Hepatocyte (in vitro differentiated cells): ENCODE measurements at regions not wholly inside any gene's neighbourhood (a gene's known extent, or its start where the extent isn't known, plus 50 kb on each side); places are given as distances from the start of the nearest gene placed in this dataset.

Experiments
- DNase-seq: peaks from one replicate; pipeline ENCODE4 v3.0.0-alpha.2; 2016; ENCODE audit warnings: low spot score
- H2AFZ ChIP-seq: fragments of 200-600 bp; sonication (generic); 2 replicates; pipeline ENCODE4 v1.6.0; 2016; ENCODE audit warnings: antibody characterized with exemption, mild to moderate bottlenecking
- H3K27ac ChIP-seq: fragments of 200-600 bp; sonication (generic); 2 replicates; pipeline ENCODE4 v1.5.1; 2016; ENCODE audit warnings: mild to moderate bottlenecking
- H3K27me3 ChIP-seq: fragments of 200-600 bp; sonication (generic); 2 replicates; pipeline ENCODE4 v1.6.1; 2016
- H3K36me3 ChIP-seq: fragments of 200-600 bp; sonication (generic); replicated peaks from 2 replicates; pipeline ENCODE4 v1.5.1; 2016; ENCODE audit warnings: low read depth; ENCODE audit not compliant: insufficient read depth
- H3K4me1 ChIP-seq: fragments of 200-600 bp; sonication (generic); 2 replicates; pipeline ENCODE4 v1.5.1; 2016; ENCODE audit warnings: mild to moderate bottlenecking, moderate library complexity; ENCODE audit not compliant: insufficient read depth
- H3K4me2 ChIP-seq: fragments of 200-600 bp; sonication (generic); 2 replicates; pipeline ENCODE4 v1.6.0; 2016
- H3K4me3 ChIP-seq: fragments of 200-600 bp; sonication (generic); 2 replicates; pipeline ENCODE4 v1.5.1; 2016; ENCODE audit warnings: mild to moderate bottlenecking
- H3K79me2 ChIP-seq: fragments of 200-600 bp; sonication (generic); 2 replicates; pipeline ENCODE4 v1.6.0; 2017; ENCODE audit warnings: mild to moderate bottlenecking
- H3K9me2 ChIP-seq: fragments of 200-600 bp; sonication (generic); replicated peaks from 2 replicates; pipeline ENCODE4 v1.6.0; 2017; ENCODE audit warnings: mild to moderate bottlenecking; ENCODE audit not compliant: insufficient read depth
- H3K9me3 ChIP-seq: fragments of 200-600 bp; sonication (generic); 2 replicates; pipeline ENCODE4 v1.5.1; 2016; ENCODE audit warnings: low read depth, mild to moderate bottlenecking
- H4K20me1 ChIP-seq: fragments of 200-600 bp; sonication (generic); 2 replicates; pipeline ENCODE4 v1.6.0; 2016; ENCODE audit warnings: mild to moderate bottlenecking; ENCODE audit not compliant: insufficient read depth, poor library complexity, severe bottlenecking
- CTCF ChIP-seq: fragments of 200-600 bp; sonication (generic); IDR thresholded peaks from 2 replicates; pipeline ENCODE4 v1.5.1; 2016; ENCODE audit warnings: antibody characterized with exemption, mild to moderate bottlenecking; ENCODE audit not compliant: poor library complexity
- EZH2 ChIP-seq: fragments of 200-600 bp; sonication (generic); IDR thresholded peaks from 2 replicates; pipeline ENCODE4 v1.6.1; 2016; ENCODE audit warnings: antibody characterized with exemption, mild to moderate bottlenecking, borderline replicate concordance
- EZH2phosphoT487 ChIP-seq: fragments of 200-600 bp; sonication (generic); IDR thresholded peaks from one replicate; pipeline ENCODE4 v1.6.1; 2018; ENCODE audit warnings: antibody characterized with exemption, mild to moderate bottlenecking, low read depth, moderate library complexity; ENCODE audit not compliant: unreplicated experiment, severe bottlenecking
- WGBS: methylation state at CpG from one replicate; pipeline ENCODE4 v1.1.6; 2016; ENCODE audit warnings: low lambda C conversion rate; ENCODE audit errors: missing lambda C conversion rate; 5-methylcytosine and 5-hydroxymethylcytosine counted together

DNA sequence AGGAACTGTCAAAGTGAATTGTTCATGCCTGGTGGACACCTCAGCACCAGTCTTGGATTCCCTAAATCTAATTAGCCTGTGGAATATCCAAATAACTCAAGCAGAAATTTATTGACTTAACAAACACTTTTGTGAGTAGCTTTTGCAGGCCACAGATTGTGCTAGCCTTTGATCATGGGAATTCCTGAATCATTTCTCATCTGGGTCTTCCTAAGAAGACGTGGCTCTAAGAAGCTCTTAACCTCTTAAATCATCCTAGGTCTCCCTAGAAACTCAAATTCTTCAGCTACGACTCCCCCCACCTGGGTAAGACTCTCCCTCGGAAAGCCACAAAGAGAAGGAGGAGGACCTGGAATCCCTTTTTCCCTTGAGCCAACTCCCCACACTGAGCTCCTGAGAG lies 53.8 kb upstream of the PSEN2 start:
- Histone ChIP-seq H4K20me1 (no peaks in the 10 kb centered on the region), H3K27me3 (no peaks in the 10 kb centered on the region), H3K27ac (no peak overlapping the region), H2AFZ (no peak overlapping the region), H3K9me2 (no peaks in the 10 kb centered on the region), H3K4me2 (no peak overlapping the region), H3K4me1 (peaks cover 20% of the 10 kb centered on the region), H3K79me2 (no peaks in the 10 kb centered on the region), H3K36me3 (no peaks in the 10 kb centered on the region), H3K4me3 (no peak overlapping the region), H3K9me3 (no peaks in the 10 kb centered on the region)
- TF ChIP-seq EZH2 (no peak), EZH2phosphoT487 (no peak), CTCF (no peak)
- WGBS: 45% methylated on average over 3 of the region's 3 CpGs
- DNase-seq: no peak

GRCh38 chr1:226814751-226815537 lies 55.5 kb upstream of the PSEN2 start:
- H3K79me2 ChIP-seq: no peaks in the 10 kb centered on the region
- 32% methylated on average over 10 of the region's 10 CpGs for WGBS
- H3K9me3 ChIP-seq: no peaks in the 10 kb centered on the region
- H3K4me3 ChIP-seq: no peak overlapping the region
- no peaks in the 10 kb centered on the region for H4K20me1 ChIP-seq
- no peak overlapping the region for H2AFZ ChIP-seq
- DNase-seq: peak; percentile 89
- H3K27ac ChIP-seq: peak overlapping the region; percentile 89
- no peaks in the 10 kb centered on the region for H3K9me2 ChIP-seq
- TF ChIP-seq EZH2phosphoT487: no peak
- H3K36me3 ChIP-seq: no peaks in the 10 kb centered on the region
- peak overlapping the region; percentile 12 for H3K4me2 ChIP-seq
- H3K27me3 ChIP-seq: no peaks in the 10 kb centered on the region
- peaks cover 11% of the 10 kb centered on the region for H3K4me1 ChIP-seq

GRCh38 chr1:226813671-226814591 lies 56.5 kb upstream of the PSEN2 start:
- H3K4me2 ChIP-seq: no peak overlapping the region
- H3K4me1 ChIP-seq: peaks cover 11% of the 10 kb centered on the region
- no peak overlapping the region for H2AFZ ChIP-seq
- no peaks in the 10 kb centered on the region for H3K36me3 ChIP-seq
- H3K4me3 ChIP-seq: no peak overlapping the region
- H3K9me3 ChIP-seq: no peaks in the 10 kb centered on the region
- peak overlapping the region; percentile 89 for H3K27ac ChIP-seq
- peak; percentile 19 for DNase-seq
- no peaks in the 10 kb centered on the region for H3K27me3 ChIP-seq
- no peaks in the 10 kb centered on the region for H3K79me2 ChIP-seq
- 91% methylated on average over 7 of the region's 7 CpGs for WGBS
- no peaks in the 10 kb centered on the region for H4K20me1 ChIP-seq
- no peaks in the 10 kb centered on the region for H3K9me2 ChIP-seq
- TF ChIP-seq CTCF (no peak), EZH2 (no peak), EZH2phosphoT487 (no peak)

DNA sequence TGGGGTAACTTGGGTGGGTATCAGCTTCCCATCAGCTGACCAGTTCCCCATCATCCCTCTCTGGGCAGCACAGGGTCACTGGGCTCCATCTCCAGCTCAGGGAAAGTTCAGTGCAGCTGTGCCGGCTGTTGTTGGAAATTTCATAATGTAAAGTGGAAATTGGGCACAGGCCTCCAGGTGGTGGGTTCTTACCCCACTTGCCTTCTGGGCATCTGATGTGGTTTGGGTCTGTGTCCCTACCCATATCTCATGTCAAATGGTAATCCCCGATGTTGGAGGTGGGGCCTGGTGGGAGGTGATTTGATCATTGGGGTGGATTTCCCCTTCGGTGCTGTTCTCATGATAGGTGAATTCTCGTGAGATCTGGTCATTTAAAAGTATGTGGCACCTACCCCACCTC lies 59.7 kb upstream of the PSEN2 start:
- H3K4me2 ChIP-seq: no peak overlapping the region
- H3K27ac ChIP-seq: no peak overlapping the region
- no peak for DNase-seq
- peaks cover 11% of the 10 kb centered on the region for H3K4me1 ChIP-seq
- no peaks in the 10 kb centered on the region for H3K27me3 ChIP-seq
- no peaks in the 10 kb centered on the region for H4K20me1 ChIP-seq
- H3K79me2 ChIP-seq: no peaks in the 10 kb centered on the region
- H3K9me2 ChIP-seq: no peaks in the 10 kb centered on the region
- H3K36me3 ChIP-seq: no peaks in the 10 kb centered on the region
- 95% methylated on average over 4 of the region's 4 CpGs for WGBS
- no peak overlapping the region for H3K4me3 ChIP-seq
- H2AFZ ChIP-seq: no peak overlapping the region
- no peak for TF ChIP-seq EZH2
- no peak for TF ChIP-seq EZH2phosphoT487
- TF ChIP-seq CTCF: no peak
- H3K9me3 ChIP-seq: no peaks in the 10 kb centered on the region
